ENCODE measurements at regions not wholly inside any gene's neighbourhood (a gene's known extent, or its start where the extent isn't known, plus 50 kb on each side); places are given as distances from the start of the nearest gene placed in this dataset.

GRCh38 chr4:100738196-100739165, 220.7 kb upstream of the EMCN start:
- Histone ChIP-seq H3K4me2 (ENCODE audit: low read length) (no peak overlapping the region), H3K36me3 (replicated peaks; ENCODE audit: low read depth, low read length) (no peaks in the 10 kb centered on the region), H3K79me2 (ENCODE audit: low read length) (no peaks in the 10 kb centered on the region), H4K20me1 (ENCODE audit: insufficient read depth, low read length) (no peaks in the 10 kb centered on the region), H3K27me3 (ENCODE audit: low read depth, low read length) (0 out of 2 replicates have a peak, but pooled peaks cover 5% of the 10 kb centered on the region), H2AFZ (ENCODE audit: low read depth, low read length) (no peak overlapping the region), H3K27ac (ENCODE audit: low read length) (no peak overlapping the region), H3K4me3 (ENCODE audit: low read length) (no peak overlapping the region), H3K4me1 (ENCODE audit: low read length) (no peaks in the 10 kb centered on the region), H3K9me3 (ENCODE audit: insufficient read depth, low read length) (0 out of 2 replicates have a peak, but pooled peaks cover 3% of the 10 kb centered on the region), H3K9ac (ENCODE audit: low read length) (no peak overlapping the region)
- TF ChIP-seq CTCF (IDR thresholded peaks at IDR 0.05; ENCODE audit: low read depth, low read length) (no peak; the same call in 1 of the 2 replicates), EZH2phosphoT487 (IDR thresholded peaks at IDR 0.05; ENCODE audit: low read depth) (no peak)

GRCh38 chr4:100736641-100737451, 219.0 kb upstream of the EMCN start:
- Histone ChIP-seq H2AFZ (ENCODE audit: low read depth, low read length) (no peak overlapping the region), H3K27ac (ENCODE audit: low read length) (no peak overlapping the region), H3K4me1 (ENCODE audit: low read length) (no peaks in the 10 kb centered on the region), H3K27me3 (ENCODE audit: low read depth, low read length) (0 out of 2 replicates have a peak, but pooled peaks cover 5% of the 10 kb centered on the region), H4K20me1 (ENCODE audit: insufficient read depth, low read length) (no peaks in the 10 kb centered on the region), H3K4me3 (ENCODE audit: low read length) (no peak overlapping the region), H3K9ac (ENCODE audit: low read length) (no peak overlapping the region), H3K79me2 (ENCODE audit: low read length) (no peaks in the 10 kb centered on the region), H3K4me2 (ENCODE audit: low read length) (no peak overlapping the region), H3K9me3 (ENCODE audit: insufficient read depth, low read length) (0 out of 2 replicates have a peak, but pooled peaks cover 4% of the 10 kb centered on the region), H3K36me3 (replicated peaks; ENCODE audit: low read depth, low read length) (no peaks in the 10 kb centered on the region)
- TF ChIP-seq CTCF (IDR thresholded peaks at IDR 0.05; ENCODE audit: low read depth, low read length), result no peak
- no peak for TF ChIP-seq EZH2phosphoT487 (IDR thresholded peaks at IDR 0.05; ENCODE audit: low read depth)

- TF ChIP-seq CTCF (IDR thresholded peaks at IDR 0.05; ENCODE audit: low read depth, low read length), result no peak
- TF ChIP-seq EZH2phosphoT487 (IDR thresholded peaks at IDR 0.05; ENCODE audit: low read depth), result no peak
- Histone ChIP-seq H3K9me3 (ENCODE audit: insufficient read depth, low read length) (peaks cover 9% of the 10 kb centered on the region; the same call in 1 of the 2 replicates), H2AFZ (ENCODE audit: low read depth, low read length) (no peak overlapping the region), H3K79me2 (ENCODE audit: low read length) (no peaks in the 10 kb centered on the region), H3K36me3 (replicated peaks; ENCODE audit: low read depth, low read length) (no peaks in the 10 kb centered on the region), H3K9ac (ENCODE audit: low read length) (no peak overlapping the region), H4K20me1 (ENCODE audit: insufficient read depth, low read length) (no peaks in the 10 kb centered on the region), H3K27ac (ENCODE audit: low read length) (no peak overlapping the region), H3K4me2 (ENCODE audit: low read length) (no peak overlapping the region), H3K27me3 (ENCODE audit: low read depth, low read length) (peaks cover 10% of the 10 kb centered on the region), H3K4me3 (ENCODE audit: low read length) (no peak overlapping the region), H3K4me1 (ENCODE audit: low read length) (no peaks in the 10 kb centered on the region)
Measured at GRCh38 chr4:100728861-100729260, 211.0 kb upstream of the EMCN start.
